AG10803 (cell line): ENCODE measurements at regions not wholly inside any gene's neighbourhood (a gene's known extent, or its start where the extent isn't known, plus 50 kb on each side); places are given as distances from the start of the nearest gene placed in this dataset.

Experiments used
- DNase-seq: peaks from one replicate; pipeline ENCODE4 v3.0.0; 2010; ENCODE audit warnings: low read depth
- H3K4me3 ChIP-seq: 2 replicates; pipeline ENCODE4 v1.5.1; 2011; ENCODE audit warnings: mild to moderate bottlenecking, low read length, control low read depth
- CTCF ChIP-seq: conservative IDR thresholded peaks from 2 replicates; pipeline ENCODE4 v1.5.1; 2011; ENCODE audit warnings: mild to moderate bottlenecking, low read length, control low read depth, inconsistent platforms

GRCh38 chr1:2940178-2940577 is 81.1 kb upstream of the ACTRT2 start:
- no peak for DNase-seq
- H3K4me3 ChIP-seq: no peak overlapping the region
- no peak for TF ChIP-seq CTCF

GRCh38 chr1:2941040-2941439 is 80.2 kb upstream of the ACTRT2 start:
- no peak for TF ChIP-seq CTCF
- no peak overlapping the region for H3K4me3 ChIP-seq
- DNase-seq: no peak

GRCh38 chr1:2941907-2942306 is 79.4 kb upstream of the ACTRT2 start:
- no peak for DNase-seq
- H3K4me3 ChIP-seq: no peak overlapping the region
- TF ChIP-seq CTCF: no peak

- no peak for TF ChIP-seq CTCF
- DNase-seq: no peak
Observed at GRCh38 chr1:2942410-2942809, 78.9 kb upstream of the ACTRT2 start.

GRCh38 chr1:2943686-2944260 is 77.5 kb upstream of the ACTRT2 start:
- no peak for TF ChIP-seq CTCF
- DNase-seq: no peak
- no peak overlapping the region for H3K4me3 ChIP-seq

More at GRCh38 chr1:2942410-2942809, 78.9 kb upstream of the ACTRT2 start:
- H3K4me3 ChIP-seq: no peak overlapping the region

- DNase-seq: no peak
- TF ChIP-seq CTCF: no peak
- H3K4me3 ChIP-seq: no peak overlapping the region
Observed at GRCh38 chr1:2944705-2945104, 76.6 kb upstream of the ACTRT2 start.

GRCh38 chr1:2945821-2946231 is 75.4 kb upstream of the ACTRT2 start:
- no peak for DNase-seq
- H3K4me3 ChIP-seq: no peak overlapping the region
- TF ChIP-seq CTCF: no peak
